HG03432 (cell line): ENCODE measurements at regions not wholly inside any gene's neighbourhood (a gene's known extent, or its start where the extent isn't known, plus 50 kb on each side); places are given as distances from the start of the nearest gene placed in this dataset.
"Not testable (repeated sequence)": the region's sequence is repeated elsewhere in the genome, so short reads cannot be mapped to it uniquely, and the experiment has no call there.

Source experiments
- ATAC-seq: cut with Tn5 transposase; IDR thresholded peaks from one replicate; pipeline ENCODE4 v1.9.1; 2021; ENCODE audit warnings: mild to moderate bottlenecking, moderate library complexity; ENCODE audit not compliant: unreplicated experiment

GRCh38 chr2:235105821-235106359 is 154.1 kb downstream of the SH3BP4 start:
- ATAC-seq = no peak

- no peak for ATAC-seq
Observed at GRCh38 chr2:235106874-235107639, 155.2 kb downstream of the SH3BP4 start.

- no peak for ATAC-seq
Observed at GRCh38 chr2:235107640-235107951, 155.8 kb downstream of the SH3BP4 start.

GRCh38 chr2:235109561-235109960 is 157.7 kb downstream of the SH3BP4 start:
- ATAC-seq = not testable (repeated sequence)

- ATAC-seq = no peak
Observed at GRCh38 chr2:235112365-235112764, 160.5 kb downstream of the SH3BP4 start.

- ATAC-seq = no peak
Observed at GRCh38 chr2:235113854-235114253, 162.0 kb downstream of the SH3BP4 start.

- ATAC-seq = no peak
Observed at GRCh38 chr2:235114286-235114685, 162.5 kb downstream of the SH3BP4 start.

- no peak for ATAC-seq
Observed at GRCh38 chr2:235115521-235115920, 163.7 kb downstream of the SH3BP4 start.

GRCh38 chr2:235116885-235117492 is 165.2 kb downstream of the SH3BP4 start:
- no peak for ATAC-seq

GRCh38 chr2:235126768-235127167 is 175.0 kb downstream of the SH3BP4 start:
- ATAC-seq = no peak

- no peak for ATAC-seq
Observed at GRCh38 chr2:235127931-235128330, 176.1 kb downstream of the SH3BP4 start.

GRCh38 chr2:235129850-235130249 is 178.0 kb downstream of the SH3BP4 start:
- no peak for ATAC-seq

GRCh38 chr2:235131334-235132305 is 179.8 kb downstream of the SH3BP4 start:
- no peak for ATAC-seq

- ATAC-seq = no peak
Observed at GRCh38 chr2:235132651-235133050, 180.8 kb downstream of the SH3BP4 start.

- no peak for ATAC-seq
Observed at GRCh38 chr2:235133837-235134236, 182.0 kb downstream of the SH3BP4 start.

- no peak for ATAC-seq
Observed at GRCh38 chr2:235134420-235134819, 182.6 kb downstream of the SH3BP4 start.

- ATAC-seq = no peak
Observed at GRCh38 chr2:235135195-235135965, 183.6 kb downstream of the SH3BP4 start.

GRCh38 chr2:235135990-235136561 is 184.3 kb downstream of the SH3BP4 start:
- ATAC-seq = no peak

GRCh38 chr2:235138339-235138738 is 186.5 kb downstream of the SH3BP4 start:
- no peak for ATAC-seq
